Peyer's patch (tissue), 4 donors: ENCODE measurements at regions not wholly inside any gene's neighbourhood (a gene's known extent, or its start where the extent isn't known, plus 50 kb on each side); places are given as distances from the start of the nearest gene placed in this dataset.
"Not testable (repeated sequence)": the region's sequence is repeated elsewhere in the genome, so short reads cannot be mapped to it uniquely, and the experiment has no call there.

ENCODE experiments used
- DNase-seq, 3 donors: peaks; one replicate each; pipeline ENCODE4 v3.0.0-alpha.2; 2017 to 2019
- H3K27ac ChIP-seq, 4 donors: fragments of 200-600 bp; sonication (generic); one replicate each; pipeline ENCODE4 v1.5.1; 2016 to 2019
- H3K27me3 ChIP-seq, 2 donors: fragments of 200-600 bp; sonication (generic); one replicate each; pipeline ENCODE4 v1.5.1; 2019
- H3K36me3 ChIP-seq, 3 donors: fragments of 200-600 bp; sonication (generic); one replicate each; pipeline ENCODE4 v1.5.1; 2016 to 2019
- H3K4me1 ChIP-seq, 4 donors: fragments of 200-600 bp; sonication (generic); one replicate each; pipeline ENCODE4 v1.5.1; 2016 to 2019
- H3K4me3 ChIP-seq, 4 donors: fragments of 200-600 bp; sonication (generic); 1 replicate in 3 of 4; 2 replicates in 1 of 4; pipeline ENCODE4 v1.5.1; 2016 to 2019; ENCODE audit warnings: mild to moderate bottlenecking in 1 of 4
- H3K9me3 ChIP-seq, 4 donors: fragments of 200-600 bp; sonication (generic); one replicate each; pipeline ENCODE4 v1.5.1; 2016 to 2019; ENCODE audit warnings: mild to moderate bottlenecking in 1 of 4
- CTCF ChIP-seq, 6 experiments: fragments of 450-650 bp in 4 of 6; fragments of 200-600 bp in 2 of 6; sonication (generic) in 1 of 6; IDR thresholded peaks; one replicate each; pipeline ENCODE4 v1.5.1; 2017 to 2019; ENCODE audit warnings: antibody characterized with exemption in 6 of 6, mild to moderate bottlenecking in 3 of 6, moderate library complexity in 1 of 6
- POLR2A ChIP-seq, 2 donors: fragments of 450-650 bp; IDR thresholded peaks; one replicate each; pipeline ENCODE4 v1.5.1; 2017; ENCODE audit warnings: antibody characterized with exemption in 2 of 2, mild to moderate bottlenecking in 2 of 2, moderate library complexity in 2 of 2

- no peak for DNase-seq
- H3K27me3 ChIP-seq: no peaks in the 10 kb centered on the region
- H3K4me3 ChIP-seq: no peak overlapping the region
- H3K4me1 ChIP-seq: no peaks in the 10 kb centered on the region
- no peak overlapping the region for H3K27ac ChIP-seq
- H3K9me3 ChIP-seq: no peaks in the 10 kb centered on the region
- TF ChIP-seq POLR2A (IDR thresholded peaks at IDR 0.05) (no peak), CTCF (IDR thresholded peaks at IDR 0.05) (no peak)
- H3K36me3 ChIP-seq: no peaks in the 10 kb centered on the region
These were observed 1071.6 kb downstream of the PLOD2 start for GRCh38 chr3:145089337-145089736.

- H3K9me3 ChIP-seq: no peaks in the 10 kb centered on the region
- no peak overlapping the region for H3K4me3 ChIP-seq
- no peaks in the 10 kb centered on the region for H3K4me1 ChIP-seq
- TF ChIP-seq POLR2A (IDR thresholded peaks at IDR 0.05) (no peak), CTCF (IDR thresholded peaks at IDR 0.05) (no peak)
- DNase-seq: no peak
- no peaks in the 10 kb centered on the region for H3K27me3 ChIP-seq
- H3K36me3 ChIP-seq: no peaks in the 10 kb centered on the region
- no peak overlapping the region for H3K27ac ChIP-seq
These were observed 1066.5 kb downstream of the PLOD2 start for GRCh38 chr3:145094355-145094941.

DNA sequence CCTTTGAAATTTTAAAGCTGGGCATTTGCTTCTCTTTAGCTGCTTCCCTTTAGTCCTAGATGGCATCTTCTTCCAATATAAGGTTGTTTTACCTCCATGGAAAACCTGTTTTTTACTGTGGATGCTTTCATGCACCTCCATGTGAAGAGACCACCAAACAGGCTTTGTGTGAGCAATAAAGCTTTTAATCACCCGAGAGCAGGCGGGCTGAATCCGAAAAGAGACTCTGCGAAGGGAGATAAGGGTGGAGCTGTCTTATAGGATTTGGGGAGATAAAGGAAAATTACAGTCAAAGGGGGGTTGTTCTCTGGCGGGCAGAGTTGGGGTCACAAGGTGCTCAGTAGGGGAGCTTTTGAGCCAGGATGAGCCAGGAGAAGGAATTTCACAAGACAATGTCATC lies 1049.8 kb downstream of the PLOD2 start:
- not testable (repeated sequence) for H3K27me3 ChIP-seq, H3K36me3 ChIP-seq, H3K27ac ChIP-seq, H3K4me1 ChIP-seq, DNase-seq, H3K4me3 ChIP-seq, H3K9me3 ChIP-seq

DNA sequence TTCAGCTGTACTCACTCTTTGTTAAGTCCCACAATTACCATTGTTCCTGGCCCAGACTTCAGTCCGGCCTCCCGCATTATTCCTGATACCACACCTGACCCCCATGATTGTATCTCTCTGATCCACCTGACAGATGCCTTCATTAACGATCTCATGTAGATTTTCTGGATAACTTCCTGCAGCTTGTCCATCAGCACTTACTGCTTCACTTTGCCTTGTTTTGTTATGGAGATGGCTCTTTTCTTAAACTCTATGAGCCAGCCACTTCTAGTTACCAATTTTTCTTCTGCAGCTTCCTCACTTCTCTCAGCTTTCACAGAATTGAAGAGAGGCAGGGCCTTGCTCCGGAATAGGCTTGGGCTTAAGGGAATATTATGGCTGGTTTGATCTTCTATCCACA lies 1044.2 kb downstream of the PLOD2 start:
- Histone ChIP-seq H3K9me3 (no peaks in the 10 kb centered on the region), H3K27me3 (no peaks in the 10 kb centered on the region), H3K27ac (no peak overlapping the region), H3K4me1 (no peaks in the 10 kb centered on the region), H3K36me3 (no peaks in the 10 kb centered on the region), H3K4me3 (no peak overlapping the region)
- TF ChIP-seq POLR2A (IDR thresholded peaks at IDR 0.05): no peak
- TF ChIP-seq CTCF (IDR thresholded peaks at IDR 0.05): no peak
- DNase-seq: no peak

DNA sequence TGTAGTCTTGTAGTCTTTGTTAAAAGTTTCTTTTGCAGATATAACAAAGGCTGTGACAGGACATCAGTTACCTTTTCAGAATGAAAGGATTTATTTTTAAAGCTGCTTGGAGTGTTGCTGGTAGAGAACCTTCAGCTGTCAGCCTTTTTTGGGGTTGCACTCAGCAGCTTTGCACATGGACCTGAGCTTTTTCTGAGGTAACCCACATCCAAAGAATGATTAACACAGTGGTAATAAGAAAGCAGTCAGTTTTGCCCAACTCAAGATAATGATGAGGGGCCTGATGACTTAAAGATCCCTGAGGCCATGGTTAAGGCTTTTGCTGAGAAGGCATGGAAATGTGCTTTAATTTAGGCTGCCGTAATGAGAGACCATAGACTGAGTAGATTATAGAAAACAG lies 1042.7 kb downstream of the PLOD2 start:
- no peaks in the 10 kb centered on the region for H3K9me3 ChIP-seq
- H3K4me1 ChIP-seq: no peaks in the 10 kb centered on the region
- TF ChIP-seq CTCF (IDR thresholded peaks at IDR 0.05) (no peak), POLR2A (IDR thresholded peaks at IDR 0.05) (no peak)
- DNase-seq: no peak
- no peak overlapping the region for H3K27ac ChIP-seq
- no peaks in the 10 kb centered on the region for H3K27me3 ChIP-seq
- H3K36me3 ChIP-seq: no peaks in the 10 kb centered on the region
- no peak overlapping the region for H3K4me3 ChIP-seq

DNA sequence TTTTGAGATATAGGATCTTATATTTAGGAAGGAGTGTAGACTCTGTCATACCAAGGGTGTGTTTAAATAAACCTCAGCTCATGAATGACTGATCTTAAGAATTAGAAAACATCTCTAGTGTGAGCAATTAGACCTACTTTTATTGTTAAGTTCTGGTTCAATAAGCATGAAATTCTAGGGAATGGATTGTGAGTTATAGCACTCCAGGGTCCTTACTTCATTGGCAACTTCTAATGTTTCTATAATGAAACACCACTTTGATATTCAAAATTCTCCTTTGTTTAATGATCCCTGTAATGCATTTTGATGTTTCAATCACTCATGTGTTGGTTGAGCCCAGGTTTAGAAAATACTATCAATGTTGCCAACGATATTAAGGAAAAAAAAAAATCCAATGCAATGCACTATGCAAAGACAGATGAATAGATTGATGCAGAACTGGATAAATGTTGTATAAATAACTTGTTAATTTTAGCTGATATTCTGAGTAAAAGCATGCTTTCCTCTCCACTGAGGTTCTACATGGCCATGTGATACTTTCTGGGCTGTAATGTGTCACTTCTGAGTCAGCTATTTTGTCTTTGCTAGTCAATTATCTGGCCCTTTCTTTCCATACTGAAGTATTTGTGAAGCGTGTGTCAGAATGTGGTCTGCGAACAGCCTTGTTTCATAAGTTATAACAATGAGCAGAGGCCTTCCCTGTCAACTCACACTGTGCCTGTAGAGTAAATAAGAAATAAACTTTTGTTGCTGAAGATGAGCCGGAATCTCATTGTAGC lies 1035.9 kb downstream of the PLOD2 start:
- H3K36me3 ChIP-seq: no peaks in the 10 kb centered on the region
- no peak for TF ChIP-seq POLR2A (IDR thresholded peaks at IDR 0.05)
- TF ChIP-seq CTCF (IDR thresholded peaks at IDR 0.05): no peak
- DNase-seq: no peak
- H3K27me3 ChIP-seq: no peaks in the 10 kb centered on the region
- H3K9me3 ChIP-seq: no peaks in the 10 kb centered on the region
- no peak overlapping the region for H3K27ac ChIP-seq
- no peak overlapping the region for H3K4me3 ChIP-seq
- H3K4me1 ChIP-seq: no peaks in the 10 kb centered on the region
